K562 (cell line): ENCODE measurements at regions not wholly inside any gene's neighbourhood (a gene's known extent, or its start where the extent isn't known, plus 50 kb on each side); places are given as distances from the start of the nearest gene placed in this dataset.

ENCODE experiments used
- FOXJ3 ChIP-seq: sonication (generic); formaldehyde crosslinking; IDR thresholded peaks from 2 replicates; pipeline ENCODE4 v1.4.0; 2020; ENCODE audit warnings: mild to moderate bottlenecking, missing genetic modification reagents
- HOMEZ ChIP-seq: fragments of 250-450 bp; sonication (Bioruptor Pico); IDR thresholded peaks from 2 replicates; pipeline ENCODE4 v1.4.0; 2020; ENCODE audit warnings: mild to moderate bottlenecking, moderate library complexity
- NCOA4 ChIP-seq: fragments of 450-650 bp; IDR thresholded peaks from 2 replicates; pipeline ENCODE4 v1.6.1; 2018; ENCODE audit warnings: mild to moderate bottlenecking; ENCODE audit not compliant: partially characterized antibody
- ZBTB17 ChIP-seq: fragments of 450-650 bp; formaldehyde crosslinking; IDR thresholded peaks from 2 replicates; pipeline ENCODE4 v1.4.0; 2020; ENCODE audit warnings: mild to moderate bottlenecking
- ZBTB8A ChIP-seq: fragments of 450-650 bp; IDR thresholded peaks from 2 replicates; pipeline ENCODE4 v1.6.1; 2018; ENCODE audit warnings: mild to moderate bottlenecking, moderate library complexity; ENCODE audit not compliant: partially characterized antibody
- ZNF12 ChIP-seq: sonication (generic); formaldehyde crosslinking; IDR thresholded peaks from 2 replicates; pipeline ENCODE4 v1.4.0; 2020; ENCODE audit warnings: mild to moderate bottlenecking, missing genetic modification reagents
- ZNF197 ChIP-seq: fragments of 200-800 bp; sonication (Bioruptor generic); IDR thresholded peaks from 2 replicates; pipeline ENCODE4 v1.6.1; 2016; ENCODE audit warnings: low read depth, missing genetic modification characterization, missing compliant biosample characterization
- ZNF280A ChIP-seq: fragments of 450-650 bp; IDR thresholded peaks from 2 replicates; pipeline ENCODE4 v1.6.1; 2018; ENCODE audit warnings: mild to moderate bottlenecking, low read depth; ENCODE audit not compliant: partially characterized antibody

GRCh38 chr19:32219881-32220472 lies 125.4 kb upstream of the ZNF507 start (continued):
- TF ChIP-seq ZBTB17 (CRISPR knock-in tag) (no peak), FOXJ3 (no peak), ZNF12 (CRISPR knock-in tag) (no peak), HOMEZ (CRISPR knock-in tag) (no peak), ZNF197 (CRISPR knock-in tag) (no peak), ZBTB8A (no peak), NCOA4 (no peak), ZNF280A (no peak)
